SU-DHL-6 (cell line): ENCODE measurements at regions not wholly inside any gene's neighbourhood (a gene's known extent, or its start where the extent isn't known, plus 50 kb on each side); places are given as distances from the start of the nearest gene placed in this dataset.

Experiments
- H2AFZ ChIP-seq: fragments of 200-600 bp; sonication (generic); 2 replicates; pipeline ENCODE4 v1.6.1; 2014; ENCODE audit warnings: low read depth, mild to moderate bottlenecking, moderate library complexity, mixed read lengths, antibody characterized with exemption, low read length; ENCODE audit not compliant: severe bottlenecking
- H3F3A ChIP-seq: fragments of 200-600 bp; shearing (Covaris generic); 2 replicates; pipeline ENCODE4 v1.6.0; 2016; ENCODE audit warnings: antibody characterized with exemption, mild to moderate bottlenecking; ENCODE audit not compliant: insufficient read depth
- H3K27ac ChIP-seq: fragments of 200-600 bp; sonication (generic); 2 replicates; pipeline ENCODE4 v1.5.1; 2016; ENCODE audit warnings: low read depth, mild to moderate bottlenecking, low read length, moderate library complexity, mixed read lengths
- H3K27me3 ChIP-seq: fragments of 200-600 bp; sonication (generic), shearing (Covaris generic); 2 replicates; pipeline ENCODE4 v1.6.0; 2014; ENCODE audit warnings: mild to moderate bottlenecking, low read length
- H3K36me3 ChIP-seq: fragments of 200-600 bp; sonication (generic); 2 replicates; pipeline ENCODE4 v1.6.1; 2014; ENCODE audit warnings: mild to moderate bottlenecking, low read length, mixed read lengths
- H3K4me2 ChIP-seq: fragments of 300-600, 200-600 bp; shearing (Covaris generic), sonication (generic); 2 replicates; pipeline ENCODE4 v1.6.0; 2014; ENCODE audit warnings: low read length, low read depth, mild to moderate bottlenecking; ENCODE audit not compliant: poor library complexity, severe bottlenecking
- H3K4me3 ChIP-seq: fragments of 200-600 bp; sonication (generic); 2 replicates; pipeline ENCODE4 v1.5.1; 2014; ENCODE audit warnings: antibody characterized with exemption, low read length, mild to moderate bottlenecking, mixed read lengths; ENCODE audit not compliant: insufficient read depth, poor library complexity, severe bottlenecking
- H3K79me2 ChIP-seq: fragments of 200-600 bp; sonication (generic); 2 replicates; pipeline ENCODE4 v1.6.1; 2014; ENCODE audit warnings: mild to moderate bottlenecking, low read length, moderate library complexity; ENCODE audit not compliant: insufficient read depth
- H3K9ac ChIP-seq: fragments of 200-600 bp; sonication (generic); 2 replicates; pipeline ENCODE4 v1.7.0; 2014; ENCODE audit warnings: mild to moderate bottlenecking, low read length
- H3K9me2 ChIP-seq: fragments of 200-600 bp; sonication (generic); replicated peaks from 2 replicates; pipeline ENCODE4 v1.6.1; 2014; ENCODE audit warnings: low read length; ENCODE audit not compliant: insufficient read depth
- H3K9me3 ChIP-seq: fragments of 200-600 bp; sonication (generic); 2 replicates; pipeline ENCODE4 v1.6.1; 2014; ENCODE audit warnings: low read length, mixed read lengths; ENCODE audit not compliant: insufficient read depth
- H4K20me1 ChIP-seq: fragments of 200-600 bp; sonication (generic); 2 replicates; pipeline ENCODE4 v1.6.1; 2014; ENCODE audit warnings: low read depth, mild to moderate bottlenecking, antibody characterized with exemption, low read length, moderate library complexity, mixed read lengths
- EZH2phosphoT487 ChIP-seq: fragments of 200-600 bp; sonication (generic), shearing (Covaris generic); conservative IDR thresholded peaks from 2 replicates; pipeline ENCODE4 v1.6.1; 2018; ENCODE audit warnings: mild to moderate bottlenecking, antibody characterized with exemption, low read length, moderate library complexity, mixed read lengths
- TF ChIP-seq, protein P1 (sequence below): fragments of 200-600 bp; sonication (generic); IDR thresholded peaks from one replicate; pipeline ENCODE4 v1.5.1; 2017; ENCODE audit warnings: antibody characterized with exemption, mild to moderate bottlenecking, low read length, moderate library complexity; ENCODE audit not compliant: insufficient read depth, poor library complexity, severe bottlenecking

- no peak overlapping the region for H3K4me3 ChIP-seq
- no peaks in the 10 kb centered on the region for H3K79me2 ChIP-seq
- no peaks in the 10 kb centered on the region for H3K9me3 ChIP-seq
- H3K36me3 ChIP-seq: no peaks in the 10 kb centered on the region
- no peak for TF ChIP-seq EZH2phosphoT487
- TF ChIP-seq, protein P1, sequence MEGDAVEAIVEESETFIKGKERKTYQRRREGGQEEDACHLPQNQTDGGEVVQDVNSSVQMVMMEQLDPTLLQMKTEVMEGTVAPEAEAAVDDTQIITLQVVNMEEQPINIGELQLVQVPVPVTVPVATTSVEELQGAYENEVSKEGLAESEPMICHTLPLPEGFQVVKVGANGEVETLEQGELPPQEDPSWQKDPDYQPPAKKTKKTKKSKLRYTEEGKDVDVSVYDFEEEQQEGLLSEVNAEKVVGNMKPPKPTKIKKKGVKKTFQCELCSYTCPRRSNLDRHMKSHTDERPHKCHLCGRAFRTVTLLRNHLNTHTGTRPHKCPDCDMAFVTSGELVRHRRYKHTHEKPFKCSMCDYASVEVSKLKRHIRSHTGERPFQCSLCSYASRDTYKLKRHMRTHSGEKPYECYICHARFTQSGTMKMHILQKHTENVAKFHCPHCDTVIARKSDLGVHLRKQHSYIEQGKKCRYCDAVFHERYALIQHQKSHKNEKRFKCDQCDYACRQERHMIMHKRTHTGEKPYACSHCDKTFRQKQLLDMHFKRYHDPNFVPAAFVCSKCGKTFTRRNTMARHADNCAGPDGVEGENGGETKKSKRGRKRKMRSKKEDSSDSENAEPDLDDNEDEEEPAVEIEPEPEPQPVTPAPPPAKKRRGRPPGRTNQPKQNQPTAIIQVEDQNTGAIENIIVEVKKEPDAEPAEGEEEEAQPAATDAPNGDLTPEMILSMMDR: no peak
- no peak overlapping the region for H2AFZ ChIP-seq
- H4K20me1 ChIP-seq: no peaks in the 10 kb centered on the region
- H3K27me3 ChIP-seq: no peaks in the 10 kb centered on the region
- no peak overlapping the region for H3K27ac ChIP-seq
- no peaks in the 10 kb centered on the region for H3K9me2 ChIP-seq
- H3K4me2 ChIP-seq: no peak overlapping the region
- no peak overlapping the region for H3K9ac ChIP-seq
- H3F3A ChIP-seq: no peaks in the 10 kb centered on the region
Observed at GRCh38 chr11:134734141-134734845, 322.3 kb upstream of the B3GAT1 start.

GRCh38 chr11:134733646-134734045 is 321.6 kb upstream of the B3GAT1 start:
- no peaks in the 10 kb centered on the region for H3F3A ChIP-seq
- H3K4me2 ChIP-seq: no peak overlapping the region
- H3K9me3 ChIP-seq: no peaks in the 10 kb centered on the region
- H3K4me3 ChIP-seq: no peak overlapping the region
- no peaks in the 10 kb centered on the region for H3K27me3 ChIP-seq
- no peak overlapping the region for H3K27ac ChIP-seq
- no peaks in the 10 kb centered on the region for H4K20me1 ChIP-seq
- no peak overlapping the region for H2AFZ ChIP-seq
- no peaks in the 10 kb centered on the region for H3K9me2 ChIP-seq
- no peaks in the 10 kb centered on the region for H3K36me3 ChIP-seq
- no peak overlapping the region for H3K9ac ChIP-seq
- no peak for TF ChIP-seq EZH2phosphoT487
- TF ChIP-seq, protein P1: no peak
- H3K79me2 ChIP-seq: no peaks in the 10 kb centered on the region

DNA sequence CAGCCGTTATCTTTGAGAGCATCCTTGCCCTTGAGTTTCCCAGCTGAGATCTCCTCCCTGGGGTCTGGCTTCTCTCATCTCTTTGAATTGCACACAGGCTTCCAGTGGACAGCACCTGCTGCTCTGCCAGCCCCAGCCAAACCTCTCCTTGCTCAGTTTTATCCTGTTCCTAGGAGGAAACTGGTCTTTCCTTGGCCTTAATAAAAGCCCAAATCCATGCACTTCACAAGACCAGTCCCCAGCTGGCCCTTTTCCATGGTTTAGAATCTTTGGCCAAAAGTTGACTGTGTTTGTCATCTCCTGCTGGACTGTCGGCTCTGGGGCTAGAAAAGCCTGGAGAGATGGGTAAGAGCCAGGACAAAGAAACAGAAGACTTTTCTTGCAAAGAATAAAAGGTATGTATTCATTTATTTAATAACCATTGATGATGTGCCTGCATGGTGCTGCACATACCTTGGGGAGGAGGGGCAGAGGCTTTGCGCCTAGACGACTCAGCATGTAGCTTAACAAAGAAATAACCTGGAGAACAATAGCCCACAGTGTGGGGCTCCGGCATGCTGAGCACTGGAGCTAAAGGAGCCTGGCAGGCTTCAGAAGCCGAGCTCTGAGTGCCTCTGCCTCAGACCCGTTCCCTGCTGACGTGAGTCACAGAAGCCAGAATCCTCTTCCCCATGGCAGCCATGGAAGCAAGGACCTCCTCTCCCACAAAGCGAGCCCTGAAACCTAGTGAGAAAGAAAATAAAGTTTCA is 319.3 kb upstream of the B3GAT1 start:
- TF ChIP-seq, protein P1: no peak
- TF ChIP-seq EZH2phosphoT487: no peak
- Histone ChIP-seq H3K9me3 (no peaks in the 10 kb centered on the region), H4K20me1 (no peaks in the 10 kb centered on the region), H3K4me2 (no peak overlapping the region), H3K27me3 (no peaks in the 10 kb centered on the region), H3K36me3 (no peaks in the 10 kb centered on the region), H3K9me2 (no peaks in the 10 kb centered on the region), H3K9ac (no peak overlapping the region), H3F3A (no peaks in the 10 kb centered on the region), H3K4me3 (no peak overlapping the region), H2AFZ (no peak overlapping the region), H3K27ac (no peak overlapping the region), H3K79me2 (no peaks in the 10 kb centered on the region)
